AG04450 (cell line): ENCODE measurements at regions not wholly inside any gene's neighbourhood (a gene's known extent, or its start where the extent isn't known, plus 50 kb on each side); places are given as distances from the start of the nearest gene placed in this dataset.

Source experiments
- CTCF ChIA-PET: fragments of 300-600, 350-600 bp; formaldehyde crosslinking; extraction: SDS; loops from one replicate; lab custom pipeline; 2022; ENCODE audit warnings: antibody characterized with exemption, inconsistent platforms; lab: Charles Lee
- POLR2A ChIA-PET: fragments of 350-600 bp; formaldehyde crosslinking; extraction: SDS; loops from one replicate; lab custom pipeline; 2021; ENCODE audit warnings: antibody characterized with exemption, inconsistent platforms; lab: Yijun Ruan, JAX
- DNase-seq: peaks from one replicate; pipeline ENCODE4 v3.0.0-alpha.2; 2011; ENCODE audit warnings: low read depth, low spot score
- H3K27ac ChIP-seq: one replicate; pipeline ENCODE4 v1.5.1; 2012; ENCODE audit warnings: low read depth, low read length, control low read depth
- H3K27me3 ChIP-seq: one replicate; pipeline ENCODE4 v1.6.0; 2012; ENCODE audit warnings: low read length; ENCODE audit not compliant: control insufficient read depth, insufficient read depth
- H3K4me3 ChIP-seq: 2 replicates; pipeline ENCODE4 v1.5.1; 2011; ENCODE audit warnings: mild to moderate bottlenecking, low read depth, low read length, control low read depth
- H3K9me3 ChIP-seq: 2 replicates; pipeline ENCODE4 v1.5.1; 2012; ENCODE audit warnings: low read length; ENCODE audit not compliant: control insufficient read depth, insufficient read depth
- CTCF ChIP-seq: IDR thresholded peaks from 2 replicates; pipeline ENCODE4 v1.5.1; 2011; ENCODE audit warnings: low read depth, low read length, control low read depth, inconsistent platforms

GRCh38 chr6:115854866-115855665, 205.6 kb downstream of the FRK start:
- CTCF ChIA-PET = no interaction called here
- TF ChIP-seq CTCF = no peak

GRCh38 chr6:115847671-115848070, 213.0 kb downstream of the FRK start:
- DNase-seq = no peak
- no peak for TF ChIP-seq CTCF
- ChIA-PET CTCF (no interaction called here), POLR2A (no interaction called here)
- H3K27me3 ChIP-seq = no peaks in the 10 kb centered on the region
- no peak overlapping the region for H3K4me3 ChIP-seq
- H3K9me3 ChIP-seq = no peaks in the 10 kb centered on the region
- H3K27ac ChIP-seq = no peak overlapping the region

More at GRCh38 chr6:115854866-115855665, 205.6 kb downstream of the FRK start:
- no peak overlapping the region for H3K27ac ChIP-seq
- POLR2A ChIA-PET = no interaction called here
- H3K4me3 ChIP-seq = no peak overlapping the region
- H3K27me3 ChIP-seq = no peaks in the 10 kb centered on the region
- no peak for DNase-seq
- H3K9me3 ChIP-seq = peaks cover 8% of the 10 kb centered on the region

- no peaks in the 10 kb centered on the region for H3K9me3 ChIP-seq
- ChIA-PET POLR2A (no interaction called here), CTCF (no interaction called here)
- no peak for DNase-seq
- no peak overlapping the region for H3K4me3 ChIP-seq
- H3K27me3 ChIP-seq = no peaks in the 10 kb centered on the region
- no peak overlapping the region for H3K27ac ChIP-seq
- TF ChIP-seq CTCF = no peak
Measured at GRCh38 chr6:115843945-115844344, 216.7 kb downstream of the FRK start.

- Histone ChIP-seq H3K4me3 (no peak overlapping the region), H3K9me3 (no peaks in the 10 kb centered on the region), H3K27me3 (no peaks in the 10 kb centered on the region), H3K27ac (no peak overlapping the region)
- CTCF ChIA-PET = no interaction called here
- POLR2A ChIA-PET = no interaction called here
- no peak for TF ChIP-seq CTCF
- DNase-seq = no peak
Measured at GRCh38 chr6:115842338-115842737, 218.4 kb downstream of the FRK start.

- no peak overlapping the region for H3K4me3 ChIP-seq
- no peak overlapping the region for H3K27ac ChIP-seq
- peaks cover 2% of the 10 kb centered on the region; the same call in 1 of the 2 replicates for H3K9me3 ChIP-seq
- no peaks in the 10 kb centered on the region for H3K27me3 ChIP-seq
- ChIA-PET POLR2A (no interaction called here), CTCF (interaction anchor here (1.9 kb wide), 1 partner anchor 15 kb away, joined by 5 read pairs; no protein-coding TSS in a partner anchor)
- no peak for TF ChIP-seq CTCF
- DNase-seq = no peak
Measured at GRCh38 chr6:115839583-115840181, 221.0 kb downstream of the FRK start.
